K562 (cell line): ENCODE measurements at regions not wholly inside any gene's neighbourhood (a gene's known extent, or its start where the extent isn't known, plus 50 kb on each side); places are given as distances from the start of the nearest gene placed in this dataset.

ENCODE experiments used
- ATAC-seq: fragments of 200-7000 bp; cut with Tn5 transposase; 3 replicates; pipeline ENCODE4 v1.9.1; 2020; ENCODE audit warnings: moderate library complexity
- BruUV-seq: library from RNA; stranded (reverse); fragments of 400-500 nt; replicated peaks from 2 replicates; lab custom pipeline; 2021; lab: Mats Ljungman, UMichigan
- CTCF ChIA-PET: fragments of 300-600 bp; formaldehyde crosslinking; extraction: SDS; loops from one replicate; lab custom pipeline; 2021; ENCODE audit warnings: low intra/inter-chr PET ratio; lab: Yijun Ruan, JAX
- POLR2A ChIA-PET: fragments of 300-600, 350-650 bp; sonication (Branson Sonifier 250); formaldehyde crosslinking; extraction: SDS; loops from one replicate; lab custom pipeline; 2021; ENCODE audit warnings: antibody characterized with exemption, inconsistent platforms; lab: Yijun Ruan, JAX
- DNase-seq, 4 experiments: peaks; one replicate each; pipeline versions ENCODE4 v3.0.0 to v3.0.0-alpha.2; 2011 to 2018; ENCODE audit warnings: low spot score in 3 of 4, mixed read lengths in 3 of 4; ENCODE audit errors: extremely low read depth in 1 of 4
- FAIRE-seq: peaks from 2 replicates; lab custom pipeline; 2011; peaks lifted over from hg19 to GRCh38; lab: Jason Lieb, UNC
- H2AFZ ChIP-seq: 2 replicates; pipeline ENCODE4 v1.6.0; 2011; ENCODE audit warnings: low read depth, low read length, control low read depth, inconsistent platforms
- H3K27ac ChIP-seq: fragments of 200-600 bp; 3 replicates; pipeline ENCODE4 v1.8.0; 2011; ENCODE audit warnings: low read depth, mild to moderate bottlenecking, control low read depth, inconsistent platforms, low read length, moderate library complexity, mixed read lengths; ENCODE audit errors: extremely low read depth
- H3K27me3 ChIP-seq, 2 experiments: fragments of 300-600 bp in 1 of 2; 2 replicates in 1 of 2; 3 replicates in 1 of 2; pipeline versions ENCODE4 v1.6.0 to v1.8.0; 2011; ENCODE audit warnings: inconsistent platforms in 2 of 2, low read length in 2 of 2, mild to moderate bottlenecking in 1 of 2, mixed read lengths in 1 of 2, moderate library complexity in 1 of 2; ENCODE audit not compliant: control insufficient read depth in 2 of 2, insufficient read depth in 2 of 2
- H3K36me3 ChIP-seq: fragments of 300-600 bp; 3 replicates; pipeline ENCODE4 v1.8.0; 2011; ENCODE audit warnings: mild to moderate bottlenecking, low read length, inconsistent platforms; ENCODE audit not compliant: control insufficient read depth, insufficient read depth
- H3K4me1 ChIP-seq, 2 experiments: fragments of 200-600 bp in 1 of 2; replicated peaks in 1 of 2; 2 replicates in 1 of 2; 3 replicates in 1 of 2; pipeline versions ENCODE4 v1.5.1 to v1.8.0; 2011; ENCODE audit warnings: inconsistent platforms in 2 of 2, low read length in 2 of 2, mild to moderate bottlenecking in 1 of 2, mixed read lengths in 1 of 2, moderate library complexity in 1 of 2; ENCODE audit not compliant: control insufficient read depth in 2 of 2, insufficient read depth in 2 of 2
- H3K4me2 ChIP-seq: 2 replicates; pipeline ENCODE4 v1.6.1; 2011; ENCODE audit warnings: low read length, control low read depth, inconsistent platforms, mixed read lengths; ENCODE audit not compliant: insufficient read depth
- H3K4me3 ChIP-seq: fragments of 200-600 bp; sonication (generic), shearing (Covaris generic); 2 replicates; pipeline ENCODE4 v1.5.1; 2016; ENCODE audit warnings: control low read depth, inconsistent platforms
- H3K79me2 ChIP-seq: fragments of 200-600 bp; 3 replicates; pipeline ENCODE4 v1.8.0; 2011; ENCODE audit warnings: low read length, inconsistent platforms; ENCODE audit not compliant: control insufficient read depth, insufficient read depth
- H3K9ac ChIP-seq, 2 experiments: 2 replicates each; pipeline versions ENCODE4 v1.6.0 to v1.6.1; 2011; ENCODE audit warnings: low read depth in 2 of 2, low read length in 2 of 2, control low read depth in 1 of 2, inconsistent platforms in 1 of 2, mild to moderate bottlenecking in 1 of 2, mixed read lengths in 1 of 2; ENCODE audit not compliant: insufficient read depth in 1 of 2
- H3K9me1 ChIP-seq: one replicate; pipeline ENCODE4 v1.6.0; 2011; ENCODE audit warnings: inconsistent platforms, mild to moderate bottlenecking, low read length, moderate library complexity; ENCODE audit not compliant: control insufficient read depth, insufficient read depth
- H3K9me3 ChIP-seq: replicated peaks from 2 replicates; pipeline ENCODE4 v1.5.1; 2011; ENCODE audit warnings: low read depth, low read length, inconsistent platforms; ENCODE audit not compliant: control insufficient read depth, insufficient read depth
- H4K20me1 ChIP-seq: replicated peaks from 2 replicates; pipeline ENCODE4 v1.6.1; 2011; ENCODE audit warnings: low read length, inconsistent platforms, mixed read lengths; ENCODE audit not compliant: control insufficient read depth, insufficient read depth
- HEY1 ChIP-seq: fragments of 250-450 bp; sonication (Bioruptor Pico); IDR thresholded peaks from 2 replicates; pipeline ENCODE4 v1.5.0; 2020; ENCODE audit warnings: mild to moderate bottlenecking, moderate library complexity, borderline replicate concordance
- JUND ChIP-seq, 2 experiments: IDR thresholded peaks; 2 replicates in 1 of 2; 3 replicates in 1 of 2; pipeline ENCODE4 v1.6.1; 2011; ENCODE audit warnings: borderline replicate concordance in 2 of 2, low read depth in 2 of 2, low read length in 2 of 2, improper control_type of control experiment in 1 of 2, missing biosample characterization in 1 of 2, missing genetic modification characterization in 1 of 2, missing genetic modification reagents in 1 of 2
- KLF6 ChIP-seq: fragments of 250-450 bp; sonication (Bioruptor Pico); IDR thresholded peaks from 2 replicates; pipeline ENCODE4 v1.4.0; 2020; ENCODE audit warnings: mild to moderate bottlenecking, moderate library complexity, borderline replicate concordance
- LEF1 ChIP-seq: fragments of 450-650 bp; IDR thresholded peaks from 2 replicates; pipeline ENCODE4 v1.6.1; 2016; ENCODE audit warnings: mild to moderate bottlenecking
- RAD21 ChIP-seq, 2 experiments: fragments of 250-450 bp in 1 of 2; fragments of 450-650 bp in 1 of 2; sonication (Bioruptor Pico) in 1 of 2; formaldehyde crosslinking in 1 of 2; IDR thresholded peaks in 1 of 2; conservative IDR thresholded peaks in 1 of 2; 2 replicates each; pipeline versions ENCODE4 v1.4.0 to v1.8.0; 2020 to 2022; ENCODE audit warnings: mild to moderate bottlenecking in 2 of 2, moderate library complexity in 1 of 2
- RBM22 ChIP-seq: fragments of 200-400 bp; formaldehyde crosslinking; IDR thresholded peaks from 2 replicates; pipeline ENCODE4 v1.6.1; 2018; ENCODE audit warnings: low read length, low read depth; ENCODE audit not compliant: poor library complexity, severe bottlenecking
- ZNF175 ChIP-seq: fragments of 200-800 bp; sonication (Bioruptor generic); IDR thresholded peaks from 2 replicates; pipeline ENCODE4 v1.6.1; 2016; ENCODE audit warnings: low read depth, mild to moderate bottlenecking, missing genetic modification characterization, missing compliant biosample characterization
- WGBS: fragments of 100-300 bp; shearing (Covaris generic); methylation state at CpG from one replicate; pipeline ENCODE4 v1.1.6; 2016; ENCODE audit warnings: low coverage, mixed read lengths; ENCODE audit not compliant: insufficient coverage; ENCODE audit errors: missing lambda C conversion rate; 5-methylcytosine and 5-hydroxymethylcytosine counted together
- in situ Hi-C: fragments of 300-500 bp; cut with MboI; formaldehyde crosslinking; loops from 4 replicates; pipeline ENCODE4 v1.15.0; 2018; ENCODE audit warnings: inconsistent platforms, mixed read lengths
- intact Hi-C: fragments of 100-400 bp; cut with micrococcal nuclease; formaldehyde crosslinking; loops from 2 replicates; pipeline ENCODE4 v1.14.2; 2022
- TF ChIP-seq, protein P1 (sequence below), 2 experiments: fragments of 450-650 bp in 1 of 2; sonication (generic) in 1 of 2; formaldehyde crosslinking in 1 of 2; IDR thresholded peaks in 1 of 2; conservative IDR thresholded peaks in 1 of 2; 2 replicates each; pipeline versions ENCODE4 v1.6.1 to v1.8.1; 2016 to 2023; ENCODE audit warnings: mild to moderate bottlenecking in 2 of 2, moderate library complexity in 2 of 2, inconsistent platforms in 1 of 2, missing genetic modification reagents in 1 of 2

- TF ChIP-seq KLF6 (CRISPR knock-in tag) (no peak), ZNF175 (CRISPR knock-in tag) (no peak), LEF1 (no peak), RBM22 (no peak), RAD21 (CRISPR knock-in tag; conservative IDR thresholded peaks at IDR 0.05 in 1 of 2, IDR thresholded peaks at IDR 0.05 in 1 of 2) (no peak)
Observed at GRCh38 chr2:76274160-76274559, 563.4 kb upstream of the GCFC2 start (continued).

- no peaks in the 10 kb centered on the region for H3K27me3 ChIP-seq
- DNase-seq, result no peak
- no peaks in the 10 kb centered on the region for H4K20me1 ChIP-seq
- no peak for FAIRE-seq
- no peaks in the 10 kb centered on the region for H3K4me1 ChIP-seq
- no TSS peak for BruUV-seq
- POLR2A ChIA-PET, result no interaction called here
- intact Hi-C loops (no loop called here), in situ Hi-C loops (no loop called here)
- no peaks in the 10 kb centered on the region for H3K36me3 ChIP-seq
- TF ChIP-seq, protein P1, sequence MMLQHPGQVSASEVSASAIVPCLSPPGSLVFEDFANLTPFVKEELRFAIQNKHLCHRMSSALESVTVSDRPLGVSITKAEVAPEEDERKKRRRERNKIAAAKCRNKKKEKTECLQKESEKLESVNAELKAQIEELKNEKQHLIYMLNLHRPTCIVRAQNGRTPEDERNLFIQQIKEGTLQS (IDR thresholded peaks at IDR 0.05), result 0 out of 2 replicates have a peak, but pooled peaks have one; percentile 29
- TF ChIP-seq, protein P1 (CRISPR knock-in tag; conservative IDR thresholded peaks at IDR 0.05), result no peak
- TF ChIP-seq HEY1 (CRISPR knock-in tag), result no peak
- TF ChIP-seq JUND (IDR thresholded peaks at IDR 0.05; ENCODE audit: borderline replicate concordance, low read depth, low read length), result no peak
- peak; percentile 29; the same call in 1 of the 3 replicates for TF ChIP-seq JUND (tag; IDR thresholded peaks at IDR 0.05; ENCODE audit: borderline replicate concordance, low read depth, low read length)
- no peak overlapping the region for H3K4me2 ChIP-seq
- H3K9me1 ChIP-seq, result no peaks in the 10 kb centered on the region
- H3K27ac ChIP-seq, result no peak overlapping the region
- no peak overlapping the region for H2AFZ ChIP-seq
- no peak overlapping the region for H3K4me3 ChIP-seq
- CTCF ChIA-PET, result no interaction called here
- WGBS, result 14% methylated on average over 4 of the region's 4 CpGs
- no peaks in the 10 kb centered on the region for H3K79me2 ChIP-seq
- H3K9ac ChIP-seq, result no peak overlapping the region
- no peak for ATAC-seq
- H3K9me3 ChIP-seq, result no peaks in the 10 kb centered on the region
Observed at GRCh38 chr2:76270096-76270710, 559.5 kb upstream of the GCFC2 start.
